ENCODE measurements at regions not wholly inside any gene's neighbourhood (a gene's known extent, or its start where the extent isn't known, plus 50 kb on each side); places are given as distances from the start of the nearest gene placed in this dataset.
A peak's percentile ranks its signal among the peaks of the same experiment; 100 is the strongest.

GRCh38 chr13:76745261-76746200 is 140.7 kb downstream of the KCTD12 start:
- no peak for DNase-seq

GRCh38 chr13:76741624-76742023 is 144.6 kb downstream of the KCTD12 start:
- DNase-seq, result no peak

GRCh38 chr13:76741046-76741445 is 145.2 kb downstream of the KCTD12 start:
- DNase-seq, result no peak

- DNase-seq, result no peak
Observed at GRCh38 chr13:76738616-76739015, 147.6 kb downstream of the KCTD12 start.

DNA sequence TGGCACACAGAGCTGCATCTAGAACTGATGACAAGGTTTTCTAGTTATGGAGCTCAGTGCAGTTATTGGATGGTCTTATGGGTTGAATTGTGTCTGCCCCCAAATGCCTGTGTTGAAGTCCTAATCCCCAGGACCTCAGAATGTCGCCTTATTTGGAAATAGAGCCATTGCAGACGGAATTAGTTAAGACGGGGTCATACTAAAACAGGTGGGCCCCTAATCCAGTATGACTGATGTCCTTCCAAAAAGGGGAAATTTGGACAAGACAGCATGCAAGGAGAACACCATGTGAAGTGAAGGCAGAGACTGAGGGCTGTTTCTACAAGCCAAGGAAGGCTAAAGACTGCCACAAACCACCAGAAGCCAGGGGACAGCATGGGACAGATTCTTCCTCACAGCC is 148.7 kb downstream of the KCTD12 start:
- no peak for DNase-seq

DNA sequence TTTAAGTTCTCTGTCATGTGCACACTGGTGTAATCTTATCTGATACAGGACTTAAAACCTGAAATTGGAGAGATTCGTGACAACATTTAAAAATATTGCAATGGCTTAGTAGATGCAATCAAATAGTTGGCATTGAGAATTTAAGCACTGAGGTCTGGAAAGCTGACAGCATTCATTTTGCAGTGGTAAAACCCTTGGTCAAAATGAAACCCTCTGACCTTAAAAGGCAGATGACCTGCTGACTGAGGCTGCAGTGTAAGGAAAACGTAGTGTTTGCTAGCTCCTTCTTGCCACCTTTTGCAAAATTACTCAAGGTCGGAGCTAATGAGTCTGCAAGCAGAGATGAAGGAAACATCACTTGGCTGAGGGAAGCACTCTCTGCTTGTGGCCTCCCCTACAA is 150.6 kb downstream of the KCTD12 start:
- DNase-seq, result no peak

DNA sequence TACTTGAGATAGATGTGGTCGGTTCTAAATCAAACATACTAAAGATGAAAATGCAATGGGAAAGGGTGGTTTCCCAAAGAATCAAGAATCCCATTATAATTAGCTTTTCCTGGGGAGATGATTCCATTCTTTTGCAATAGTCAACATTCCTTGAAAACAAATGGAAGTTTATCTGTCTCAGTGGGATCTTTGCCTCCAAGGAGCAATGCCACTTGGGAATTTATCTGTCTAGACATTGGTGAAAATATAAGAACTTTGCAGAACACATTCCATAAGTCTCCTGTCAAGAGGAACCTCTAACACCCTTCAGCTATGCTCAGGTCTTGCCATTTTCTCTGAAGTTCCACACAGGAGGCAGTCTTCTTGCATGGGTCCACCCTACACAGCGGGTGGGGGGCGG is 152.5 kb downstream of the KCTD12 start:
- no peak for DNase-seq

GRCh38 chr13:76732367-76732766 is 153.8 kb downstream of the KCTD12 start:
- no peak for DNase-seq

- no peak for DNase-seq
Observed at GRCh38 chr13:76730220-76730619, 156.0 kb downstream of the KCTD12 start.

GRCh38 chr13:76729691-76730090 is 156.5 kb downstream of the KCTD12 start:
- no peak for DNase-seq

GRCh38 chr13:76725896-76726295 is 160.3 kb downstream of the KCTD12 start:
- DNase-seq, result no peak

- DNase-seq, result no peak
Observed at GRCh38 chr13:76725211-76725610, 161.0 kb downstream of the KCTD12 start.

DNA sequence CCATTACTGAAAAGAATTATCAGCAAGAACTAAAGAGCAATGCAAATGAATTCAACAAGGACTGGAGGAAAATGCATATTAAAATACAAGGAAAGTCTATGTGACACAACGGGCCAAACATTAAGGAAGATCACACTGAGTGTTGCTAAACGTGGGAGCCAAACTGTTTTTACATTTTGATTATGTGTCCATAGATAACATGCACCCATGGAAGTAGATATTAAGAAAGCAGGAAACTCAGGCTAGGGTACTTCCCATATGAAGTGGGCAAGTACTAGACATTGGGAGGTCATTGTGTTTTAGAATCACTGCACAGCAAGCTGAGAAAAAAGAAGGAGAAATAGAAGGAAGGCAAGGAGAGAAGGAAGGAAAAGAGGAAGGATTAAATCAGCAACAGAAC is 161.8 kb downstream of the KCTD12 start:
- no peak for DNase-seq

- peak in 1 of 2 experiments; percentile 13 for DNase-seq
Observed at GRCh38 chr13:76723551-76724232, 162.5 kb downstream of the KCTD12 start.

DNA sequence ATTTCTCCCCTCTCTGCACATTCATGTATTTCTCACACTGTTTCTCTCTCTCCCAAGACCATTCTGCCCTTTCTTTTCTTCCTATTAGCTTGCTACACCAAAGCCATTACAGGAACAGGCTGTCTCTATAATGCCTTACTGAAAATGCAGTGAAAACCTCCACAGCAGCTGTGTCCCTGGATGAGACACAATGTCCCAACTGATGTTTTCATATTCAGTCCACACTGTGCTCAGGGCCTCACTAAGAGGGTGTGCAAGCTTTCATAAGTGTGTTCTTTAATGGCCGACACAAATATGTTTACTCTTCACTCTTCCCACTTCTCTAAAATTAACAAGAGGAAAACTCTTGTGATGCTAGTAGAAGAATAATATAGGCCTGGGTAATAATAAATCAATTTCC is 163.4 kb downstream of the KCTD12 start:
- DNase-seq, result no peak

DNA sequence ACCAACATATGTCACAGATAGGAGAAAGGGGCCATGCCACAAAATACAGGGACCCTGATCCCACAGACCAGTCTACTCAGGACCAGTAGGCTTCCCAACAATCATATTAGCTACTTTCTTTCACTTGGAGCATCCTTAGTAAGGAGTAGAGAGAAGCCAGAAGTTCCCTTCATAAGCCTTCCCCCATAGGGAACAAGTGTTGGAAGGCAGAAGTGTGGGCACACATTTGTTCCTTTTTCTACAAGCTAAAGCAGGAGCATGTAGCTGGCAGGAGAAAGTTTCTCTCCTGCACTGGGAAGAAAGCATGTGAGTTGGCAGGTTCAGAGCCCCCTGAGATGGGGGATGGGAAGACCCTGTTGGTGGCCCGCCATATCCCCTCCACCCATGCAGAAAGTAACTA is 165.4 kb downstream of the KCTD12 start:
- DNase-seq, result no peak

DNA sequence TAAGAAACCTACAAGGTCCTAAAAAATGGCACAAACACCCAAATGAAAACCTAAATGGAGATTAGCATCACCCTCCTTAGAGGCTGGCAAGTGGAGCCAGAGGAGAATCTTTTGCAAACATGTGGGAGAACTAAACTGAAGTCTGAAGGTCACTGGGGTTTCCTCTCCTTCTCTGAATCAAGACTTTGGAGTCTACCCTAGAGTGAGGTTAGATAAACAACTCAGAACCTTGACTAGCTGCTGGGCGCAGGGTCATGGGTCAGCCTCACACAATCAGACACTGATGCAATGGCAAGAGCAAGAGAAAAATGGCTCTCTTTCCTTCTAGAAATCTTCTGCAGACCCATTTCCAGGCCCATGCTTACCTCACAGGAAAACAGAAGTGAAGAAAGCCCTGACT is 165.8 kb downstream of the KCTD12 start:
- DNase-seq, result no peak

- no peak for DNase-seq
Observed at GRCh38 chr13:76719955-76720354, 166.2 kb downstream of the KCTD12 start.

DNA sequence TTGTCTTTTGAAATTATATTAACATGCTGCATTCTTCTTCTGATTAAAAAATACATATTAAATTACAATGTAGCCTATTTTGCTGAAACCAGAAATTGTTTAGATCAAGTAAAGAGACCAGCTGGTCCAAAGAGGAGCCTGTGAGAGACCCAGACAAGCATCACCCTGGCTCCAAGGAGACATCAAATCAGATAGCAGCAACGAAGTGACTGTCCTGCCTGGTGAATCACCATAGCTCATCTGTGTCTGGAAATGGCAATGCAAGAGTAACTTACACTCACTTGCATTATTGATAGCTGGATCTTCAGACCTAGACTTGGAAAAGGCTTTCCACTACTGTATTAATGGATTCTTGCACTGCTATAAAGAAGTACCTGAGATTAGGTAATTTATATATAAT is 169.1 kb downstream of the KCTD12 start:
- DNase-seq, result no peak

- no peak for DNase-seq
Observed at GRCh38 chr13:76715621-76716020, 170.6 kb downstream of the KCTD12 start.

DNA sequence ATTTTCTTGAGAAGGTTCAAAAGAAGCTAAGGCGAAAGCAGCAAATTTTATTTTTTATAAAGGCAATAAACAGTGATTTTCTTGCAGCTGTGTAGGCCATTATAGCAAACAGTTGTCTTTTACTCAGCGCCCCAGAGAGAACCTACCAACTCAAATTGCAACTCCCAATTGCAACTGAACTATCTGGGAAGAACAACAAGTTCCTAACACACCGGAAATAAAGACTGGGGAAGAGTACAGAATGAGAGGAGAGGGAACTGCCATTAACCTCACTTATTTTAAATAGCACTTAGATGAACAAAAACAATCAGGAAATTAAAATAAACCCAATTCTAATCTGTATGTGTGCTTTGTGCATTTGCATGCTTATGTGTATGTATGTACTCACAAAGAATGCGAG is 171.1 kb downstream of the KCTD12 start:
- DNase-seq, result no peak

DNA sequence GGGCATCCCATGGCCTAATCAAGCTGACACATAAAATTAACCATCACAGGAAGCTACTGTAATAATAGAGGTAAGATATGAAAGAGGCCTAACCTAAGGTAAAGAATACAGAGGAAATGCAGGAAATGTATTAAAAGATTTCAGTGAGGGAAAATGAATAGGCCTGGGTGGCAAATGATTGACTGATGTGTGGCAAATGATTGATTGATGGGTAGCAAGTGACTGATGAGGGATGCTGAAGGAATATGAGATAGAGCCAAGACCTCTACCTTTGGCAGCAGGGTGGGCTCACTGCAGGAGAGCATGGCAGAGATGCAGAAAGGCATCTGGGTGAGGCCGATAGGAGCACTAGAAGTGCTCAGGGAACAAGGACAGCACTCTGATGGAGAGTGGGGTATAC is 172.9 kb downstream of the KCTD12 start:
- DNase-seq, result no peak

DNA sequence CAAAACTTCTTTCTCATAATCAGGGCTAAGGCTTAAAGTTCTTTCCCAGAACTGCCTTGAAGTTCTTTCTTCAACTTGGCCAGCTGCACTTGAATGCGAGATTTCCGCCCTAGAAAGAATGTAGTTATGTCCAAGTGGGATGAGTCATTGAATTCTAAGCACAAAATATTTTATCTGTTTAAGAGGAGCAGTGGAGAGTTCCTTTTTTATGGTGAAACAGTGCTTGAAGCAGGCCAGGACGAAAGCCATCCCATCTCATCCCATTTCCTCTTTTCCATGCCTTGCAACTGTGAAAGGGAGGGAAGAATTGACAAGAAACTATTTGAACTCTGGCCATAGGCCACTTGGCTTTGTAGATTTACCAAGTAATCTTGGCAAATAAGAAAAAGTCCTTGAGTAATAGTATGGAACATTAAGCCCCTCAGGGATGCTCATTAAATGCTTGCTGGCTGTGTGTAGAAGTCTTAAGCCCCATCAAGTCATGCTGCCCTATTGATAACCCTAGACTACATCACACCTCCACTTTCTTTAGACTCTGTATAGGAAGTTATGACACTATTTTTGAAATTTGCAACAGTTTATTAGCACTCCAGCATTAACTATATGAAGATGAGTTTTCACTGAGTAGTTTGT is 174.5 kb downstream of the KCTD12 start:
- no peak for DNase-seq

DNA sequence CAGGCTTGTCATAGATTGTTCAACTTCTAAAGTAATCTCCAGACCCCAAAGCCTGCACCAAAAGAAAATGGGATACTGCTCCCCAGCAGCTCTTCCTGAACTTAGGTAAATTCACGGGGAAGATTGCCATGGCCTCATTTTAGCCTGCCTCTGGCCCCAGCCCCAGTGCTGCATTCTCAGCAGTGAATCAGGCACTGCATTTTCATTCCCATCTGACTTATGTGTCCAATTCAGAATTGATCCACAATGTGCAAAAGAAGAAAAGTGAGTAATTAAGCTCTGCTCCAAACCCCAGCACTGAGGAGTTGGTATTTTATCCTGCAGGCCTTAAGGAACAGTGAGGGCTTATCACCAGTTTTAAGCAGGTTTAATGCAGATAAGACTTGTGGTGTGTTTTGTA is 176.4 kb downstream of the KCTD12 start:
- DNase-seq, result no peak

All from cerebellar nuclear complex (tissue), 1 donor.